ENCODE measurements at regions not wholly inside any gene's neighbourhood (a gene's known extent, or its start where the extent isn't known, plus 50 kb on each side); places are given as distances from the start of the nearest gene placed in this dataset.

DNA sequence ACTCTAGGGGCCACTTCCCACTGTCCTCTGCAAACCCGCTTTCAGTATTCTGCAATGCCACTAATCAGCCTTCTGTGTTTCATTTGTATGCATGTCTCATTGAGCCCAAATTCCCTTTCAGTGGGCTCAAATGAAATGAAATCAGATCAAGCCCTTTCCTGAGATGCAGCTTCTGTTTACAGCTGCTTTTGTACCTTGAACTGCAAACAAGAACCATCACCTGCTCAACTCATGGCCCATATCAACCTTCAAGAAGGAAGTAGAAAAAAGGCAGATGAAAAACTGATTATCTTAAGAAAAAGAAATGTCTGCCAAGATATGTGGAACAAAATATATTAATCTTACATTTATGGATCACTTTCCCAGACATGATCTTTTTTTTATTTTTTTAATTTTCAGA, 141.1 kb upstream of the ARHGAP42 start:
- TF ChIP-seq POLR2AphosphoS5 (IDR thresholded peaks at IDR 0.05) (no peak), EP300 (IDR thresholded peaks at IDR 0.05) (no peak), POLR2A (IDR thresholded peaks at IDR 0.05; ENCODE audit: low read depth) (no peak)
- TF ChIP-seq, protein P1, sequence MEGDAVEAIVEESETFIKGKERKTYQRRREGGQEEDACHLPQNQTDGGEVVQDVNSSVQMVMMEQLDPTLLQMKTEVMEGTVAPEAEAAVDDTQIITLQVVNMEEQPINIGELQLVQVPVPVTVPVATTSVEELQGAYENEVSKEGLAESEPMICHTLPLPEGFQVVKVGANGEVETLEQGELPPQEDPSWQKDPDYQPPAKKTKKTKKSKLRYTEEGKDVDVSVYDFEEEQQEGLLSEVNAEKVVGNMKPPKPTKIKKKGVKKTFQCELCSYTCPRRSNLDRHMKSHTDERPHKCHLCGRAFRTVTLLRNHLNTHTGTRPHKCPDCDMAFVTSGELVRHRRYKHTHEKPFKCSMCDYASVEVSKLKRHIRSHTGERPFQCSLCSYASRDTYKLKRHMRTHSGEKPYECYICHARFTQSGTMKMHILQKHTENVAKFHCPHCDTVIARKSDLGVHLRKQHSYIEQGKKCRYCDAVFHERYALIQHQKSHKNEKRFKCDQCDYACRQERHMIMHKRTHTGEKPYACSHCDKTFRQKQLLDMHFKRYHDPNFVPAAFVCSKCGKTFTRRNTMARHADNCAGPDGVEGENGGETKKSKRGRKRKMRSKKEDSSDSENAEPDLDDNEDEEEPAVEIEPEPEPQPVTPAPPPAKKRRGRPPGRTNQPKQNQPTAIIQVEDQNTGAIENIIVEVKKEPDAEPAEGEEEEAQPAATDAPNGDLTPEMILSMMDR (IDR thresholded peaks at IDR 0.05), result no peak

All from esophagus muscularis mucosa (tissue), 4 donors.